Activated CD8-positive, alpha-beta memory T cell treated with anti-CD3 and anti-CD28 coated beads, Interleukin-2, amount 50 U/mL, for 48 hours (primary cell): ENCODE measurements at regions not wholly inside any gene's neighbourhood (a gene's known extent, or its start where the extent isn't known, plus 50 kb on each side); places are given as distances from the start of the nearest gene placed in this dataset.
"Not testable (repeated sequence)": the region's sequence is repeated elsewhere in the genome, so short reads cannot be mapped to it uniquely, and the experiment has no call there.

Source experiments
- DNase-seq: peaks from one replicate; pipeline ENCODE4 v3.0.0-alpha.2; 2020

DNA sequence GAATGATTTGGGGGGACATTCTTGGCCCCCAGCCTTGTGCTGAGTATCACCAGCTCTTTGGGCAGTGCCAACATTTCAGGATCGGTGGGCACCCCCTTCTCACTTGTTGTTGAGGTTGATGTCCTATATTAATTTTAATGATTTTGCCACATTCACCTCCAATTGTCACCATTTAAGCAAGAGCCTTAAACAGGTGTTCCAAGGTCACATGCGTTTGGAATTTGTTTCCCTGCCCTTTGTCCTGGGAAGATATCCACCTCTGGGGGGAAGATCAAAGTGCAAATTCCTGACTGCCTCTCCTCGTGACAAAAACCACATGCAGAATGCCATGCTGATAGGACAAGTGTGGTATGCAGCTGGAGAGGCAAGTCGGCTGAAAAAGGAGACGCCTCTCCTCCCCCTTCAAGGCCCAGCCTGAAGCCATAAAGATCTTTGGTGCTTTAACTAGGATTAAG, 72.5 kb upstream of the ID2 start:
- no peak for DNase-seq

DNA sequence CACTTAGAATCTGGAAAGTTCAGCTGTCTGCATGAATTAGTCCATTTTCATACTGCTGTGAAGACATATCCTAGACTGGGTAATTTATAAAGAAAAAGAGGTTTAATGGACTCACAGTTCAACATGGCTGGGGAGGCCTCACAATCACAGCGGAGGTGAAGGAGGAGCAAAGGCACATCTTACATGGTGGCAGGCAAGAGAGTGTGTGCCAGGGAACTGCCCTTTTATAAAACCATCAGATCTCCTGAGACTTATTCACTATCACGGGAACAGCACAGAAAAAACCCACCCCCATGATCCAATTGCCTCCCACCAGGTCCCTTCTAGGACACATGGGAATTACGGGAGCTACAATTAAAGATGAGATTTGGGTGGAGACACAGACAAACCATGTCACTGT, 71.1 kb upstream of the ID2 start:
- DNase-seq = not testable (repeated sequence)

DNA sequence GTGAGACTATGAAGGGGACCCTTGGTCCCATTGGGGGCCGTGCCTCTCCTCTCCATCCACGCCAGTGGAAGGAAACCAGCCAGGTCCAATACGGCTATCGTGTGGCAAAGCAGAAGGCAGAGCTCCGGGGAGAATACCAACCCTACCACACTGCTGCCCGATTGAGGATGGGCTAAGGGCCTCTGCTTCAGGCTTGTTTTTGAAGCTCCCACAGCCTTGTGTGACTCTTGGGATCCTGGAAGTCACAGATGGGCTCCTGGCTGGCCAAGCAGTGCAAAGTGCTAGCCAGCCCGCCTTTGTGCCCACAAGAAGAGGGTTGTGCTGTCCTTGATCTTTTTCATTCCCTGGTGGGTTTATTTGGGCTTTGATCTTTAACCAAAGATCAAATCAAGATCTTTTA, 70.6 kb upstream of the ID2 start:
- DNase-seq = no peak

DNA sequence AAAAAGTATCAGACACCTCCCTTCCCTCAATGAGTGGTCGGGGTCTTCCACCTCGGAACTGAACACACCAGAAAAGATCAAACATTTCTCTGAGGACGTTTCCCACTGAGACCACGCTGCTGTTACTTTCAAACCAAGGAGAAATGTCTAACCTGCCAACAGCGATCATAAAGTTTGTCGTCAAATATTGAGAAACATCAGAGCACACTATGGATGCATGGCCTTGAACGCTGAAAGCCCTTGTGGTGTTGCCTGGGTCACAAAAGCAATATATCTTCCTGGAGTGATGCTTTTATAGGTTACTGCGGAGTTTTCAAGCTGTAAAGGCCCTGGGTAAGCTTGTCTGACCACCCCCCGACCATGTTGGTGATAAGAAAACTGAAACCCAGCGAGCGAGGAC, 70.2 kb upstream of the ID2 start:
- no peak for DNase-seq

DNA sequence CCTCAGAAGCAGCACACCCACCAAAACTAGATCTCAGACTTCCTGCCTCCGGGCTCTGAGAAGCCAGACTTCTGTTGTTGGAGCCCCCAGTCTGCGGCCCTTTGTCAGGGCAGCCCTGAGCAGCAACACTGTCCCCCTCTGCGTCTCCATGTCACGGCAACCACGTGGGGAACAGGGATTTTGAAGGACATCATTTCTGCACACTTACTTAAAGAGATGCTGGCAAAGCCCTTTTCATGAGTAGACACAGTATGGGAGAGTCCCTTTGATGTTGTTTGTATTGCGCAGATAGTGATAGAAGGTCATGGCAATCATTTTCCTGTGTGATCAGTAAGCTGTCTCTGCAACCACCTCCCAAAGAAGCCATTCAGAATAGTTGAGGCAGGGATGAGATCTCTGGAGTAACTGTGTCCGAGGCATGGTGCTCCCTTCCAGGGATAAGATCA, 69.1 kb upstream of the ID2 start:
- DNase-seq = no peak

- not testable (repeated sequence) for DNase-seq
These were observed 68.5 kb upstream of the ID2 start for GRCh38 chr2:8613207-8613999.

DNA sequence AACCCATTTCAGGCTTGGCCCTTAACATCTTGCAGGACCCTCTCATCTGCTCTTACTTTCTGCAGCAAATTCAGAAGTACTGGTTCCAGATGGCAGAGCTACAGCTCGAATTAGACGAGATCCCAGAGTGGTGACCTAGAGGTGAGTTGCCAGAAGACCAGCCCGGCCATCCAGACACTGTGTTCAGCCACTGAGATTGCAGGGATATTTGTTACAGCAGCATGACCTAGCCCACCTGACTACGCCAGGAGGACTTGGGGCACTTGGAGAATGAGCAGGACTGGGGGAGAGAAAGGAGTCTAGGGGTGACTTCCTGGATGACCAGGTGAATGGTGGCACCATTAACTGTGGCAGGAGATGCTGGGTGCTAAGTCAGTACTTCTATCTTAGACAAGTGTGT, 67.2 kb upstream of the ID2 start:
- no peak for DNase-seq

- no peak for DNase-seq
These were observed 66.6 kb upstream of the ID2 start for GRCh38 chr2:8615252-8615575.

DNA sequence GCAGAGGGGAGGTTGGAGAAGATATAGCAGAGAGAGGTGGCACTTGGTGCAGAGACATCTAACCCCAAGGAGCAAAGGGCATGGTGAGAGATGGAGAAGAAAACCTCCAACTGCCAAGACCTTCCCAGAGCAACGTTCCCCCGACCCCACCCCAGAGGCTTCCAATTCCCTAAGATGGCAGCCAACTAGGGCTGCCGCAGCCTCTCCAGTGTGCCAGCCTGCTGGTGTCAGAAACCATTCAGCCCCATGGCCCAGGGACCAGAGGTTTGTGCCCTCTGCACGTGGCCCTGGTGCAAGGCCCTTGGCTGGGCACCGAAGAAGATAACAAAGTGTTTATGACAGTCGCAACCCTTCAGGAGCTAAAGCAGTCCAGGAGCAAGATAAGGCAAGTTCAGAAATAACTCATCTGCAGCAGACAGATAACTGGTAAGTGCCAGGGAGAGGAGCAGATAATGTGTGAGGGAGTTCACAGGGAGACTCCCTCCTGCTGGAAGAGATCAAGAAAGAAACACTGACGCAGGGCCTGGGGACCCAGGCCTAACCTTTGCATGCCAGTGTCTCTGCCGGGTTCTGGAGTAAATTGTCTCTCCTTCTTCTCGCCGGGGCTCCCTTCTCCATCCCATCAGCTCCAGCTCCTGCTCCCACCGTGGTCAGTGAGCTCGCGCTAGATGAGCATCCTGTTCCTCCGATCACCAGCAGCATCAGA, 66.1 kb upstream of the ID2 start:
- DNase-seq = no peak

GRCh38 chr2:8617048-8617447, 64.8 kb upstream of the ID2 start:
- DNase-seq = no peak

DNA sequence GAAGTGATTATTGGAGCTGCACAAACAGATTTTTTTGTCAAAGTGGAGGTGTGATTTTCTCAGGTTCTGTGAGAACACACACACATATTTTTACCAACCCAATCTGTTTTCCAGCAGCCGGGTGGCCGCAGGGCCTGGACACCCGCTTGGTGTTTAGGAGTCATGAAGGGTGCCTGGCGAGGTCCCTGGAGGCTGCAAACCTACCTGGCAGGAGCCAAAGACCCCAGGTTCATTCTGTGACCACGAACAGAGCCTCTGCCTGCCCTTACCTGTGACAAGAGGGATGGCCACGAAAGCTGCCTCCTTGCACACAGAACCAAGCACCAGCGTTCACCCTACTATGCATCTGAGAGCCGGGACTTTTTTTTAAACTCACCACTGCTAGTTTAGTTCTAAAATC, 64.3 kb upstream of the ID2 start:
- DNase-seq = no peak

- DNase-seq = no peak
These were observed 62.8 kb upstream of the ID2 start for GRCh38 chr2:8619071-8619470.

- DNase-seq = no peak
These were observed 61.1 kb upstream of the ID2 start for GRCh38 chr2:8620611-8621382.

DNA sequence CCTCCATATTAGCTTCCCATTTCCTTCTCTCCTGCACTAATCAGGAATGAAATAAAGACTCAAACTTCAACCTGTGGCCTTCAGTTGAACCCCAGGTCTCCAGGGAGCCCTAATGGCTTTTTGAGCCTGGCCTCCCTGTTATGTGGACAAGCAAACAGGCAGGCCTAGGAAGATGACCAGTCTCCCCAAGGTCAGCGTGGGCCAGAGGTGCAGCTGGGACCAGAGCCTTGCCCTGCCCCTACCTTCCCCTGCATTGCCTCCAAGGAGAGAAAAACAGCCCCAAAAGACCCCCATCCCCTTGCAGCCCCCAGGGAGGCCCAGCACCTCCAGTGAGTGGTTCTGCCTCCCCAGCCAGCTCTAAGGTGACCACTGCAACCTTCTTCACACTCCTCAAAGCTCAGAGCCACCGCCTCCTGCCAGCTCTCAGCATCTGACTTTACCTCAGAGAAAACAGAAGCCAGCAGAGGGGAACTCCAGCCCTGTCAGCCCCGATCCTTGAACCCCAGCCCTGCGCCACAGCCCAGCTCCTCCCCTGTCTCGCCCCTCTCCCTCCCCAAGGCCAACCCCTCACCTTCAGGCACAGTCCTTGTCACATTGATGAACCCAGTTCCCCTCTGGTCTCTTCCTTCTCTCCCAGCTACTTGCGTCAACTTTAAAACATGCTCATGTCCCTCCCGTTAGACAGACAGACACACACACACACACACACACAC, 59.5 kb upstream of the ID2 start:
- DNase-seq = no peak

- DNase-seq = no peak
These were observed 58.9 kb upstream of the ID2 start for GRCh38 chr2:8622924-8623465.

GRCh38 chr2:8623576-8623957, 58.3 kb upstream of the ID2 start:
- DNase-seq = no peak

- no peak for DNase-seq
These were observed 57.8 kb upstream of the ID2 start for GRCh38 chr2:8623958-8624591.

DNA sequence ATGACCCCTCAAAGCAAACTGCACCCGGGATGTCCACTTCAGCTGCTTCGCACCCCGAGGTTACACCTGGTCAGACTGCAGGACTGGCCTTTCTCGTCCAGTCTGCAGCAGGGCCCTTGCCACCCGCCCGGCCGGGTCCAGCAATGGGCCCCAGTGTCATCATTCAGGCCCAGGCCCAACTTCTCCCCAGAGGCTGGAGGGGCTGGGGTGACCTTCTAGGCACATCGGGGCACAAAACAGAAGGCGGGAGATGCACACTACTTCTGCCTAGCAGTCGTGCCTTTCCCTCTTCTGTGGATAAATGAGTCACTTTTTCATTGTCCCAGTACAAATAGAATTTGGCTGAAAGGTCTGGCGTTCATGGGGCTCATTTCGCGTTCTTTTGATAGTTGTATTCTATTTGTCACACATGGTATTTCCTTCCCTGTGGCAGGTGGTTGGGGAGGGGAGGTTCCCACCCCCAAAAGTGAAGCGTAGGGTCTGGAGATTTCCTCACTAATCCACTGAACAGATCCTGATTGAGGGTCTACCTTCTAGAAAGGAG, 56.9 kb upstream of the ID2 start:
- no peak for DNase-seq

GRCh38 chr2:8625399-8626300, 56.2 kb upstream of the ID2 start:
- DNase-seq = no peak

DNA sequence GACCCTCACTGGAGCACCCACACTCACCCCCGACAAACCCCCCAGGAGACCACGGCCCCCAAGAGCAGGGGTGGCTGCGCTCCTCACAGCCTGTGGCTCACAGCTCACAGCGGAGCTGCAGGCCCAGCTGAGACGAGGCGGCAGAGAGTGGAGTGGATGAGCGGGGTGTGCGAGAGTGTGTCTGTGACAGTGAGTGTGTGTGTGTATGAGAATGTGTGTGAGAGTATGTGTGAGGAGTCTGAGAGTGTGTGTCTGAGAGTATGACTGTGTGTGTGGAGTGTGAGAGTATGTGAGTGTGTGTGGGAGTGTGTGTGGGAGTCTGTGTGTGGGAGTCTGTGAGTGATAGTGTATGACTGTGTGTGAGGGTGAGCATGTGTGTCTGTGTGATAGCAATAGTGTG, 55.3 kb upstream of the ID2 start:
- no peak for DNase-seq
